ENCODE measurements at regions not wholly inside any gene's neighbourhood (a gene's known extent, or its start where the extent isn't known, plus 50 kb on each side); places are given as distances from the start of the nearest gene placed in this dataset.

DNA sequence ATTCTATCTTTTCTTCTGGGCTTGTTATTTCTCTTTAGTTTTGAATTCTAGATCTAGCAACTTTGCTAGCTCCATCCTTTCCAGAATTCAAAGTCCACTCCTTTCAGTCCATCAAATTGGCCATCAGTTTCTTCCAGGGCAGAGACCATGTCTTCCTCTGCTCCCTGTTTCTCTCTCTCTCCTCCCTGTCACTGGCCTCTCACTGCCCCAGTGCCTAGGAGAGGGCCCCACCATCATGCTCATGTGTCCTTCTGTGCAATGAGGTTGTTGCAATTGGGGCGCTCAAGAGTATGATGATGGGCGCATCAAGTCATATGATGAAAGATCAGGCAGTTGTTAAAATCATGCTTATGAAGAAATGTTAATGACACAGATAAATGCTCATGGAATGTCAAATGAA is 159.2 kb upstream of the HS6ST1 start:
- TF ChIP-seq POLR2A (IDR thresholded peaks at IDR 0.05): no peak
- TF ChIP-seq, protein P1, sequence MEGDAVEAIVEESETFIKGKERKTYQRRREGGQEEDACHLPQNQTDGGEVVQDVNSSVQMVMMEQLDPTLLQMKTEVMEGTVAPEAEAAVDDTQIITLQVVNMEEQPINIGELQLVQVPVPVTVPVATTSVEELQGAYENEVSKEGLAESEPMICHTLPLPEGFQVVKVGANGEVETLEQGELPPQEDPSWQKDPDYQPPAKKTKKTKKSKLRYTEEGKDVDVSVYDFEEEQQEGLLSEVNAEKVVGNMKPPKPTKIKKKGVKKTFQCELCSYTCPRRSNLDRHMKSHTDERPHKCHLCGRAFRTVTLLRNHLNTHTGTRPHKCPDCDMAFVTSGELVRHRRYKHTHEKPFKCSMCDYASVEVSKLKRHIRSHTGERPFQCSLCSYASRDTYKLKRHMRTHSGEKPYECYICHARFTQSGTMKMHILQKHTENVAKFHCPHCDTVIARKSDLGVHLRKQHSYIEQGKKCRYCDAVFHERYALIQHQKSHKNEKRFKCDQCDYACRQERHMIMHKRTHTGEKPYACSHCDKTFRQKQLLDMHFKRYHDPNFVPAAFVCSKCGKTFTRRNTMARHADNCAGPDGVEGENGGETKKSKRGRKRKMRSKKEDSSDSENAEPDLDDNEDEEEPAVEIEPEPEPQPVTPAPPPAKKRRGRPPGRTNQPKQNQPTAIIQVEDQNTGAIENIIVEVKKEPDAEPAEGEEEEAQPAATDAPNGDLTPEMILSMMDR (IDR thresholded peaks at IDR 0.05): no peak

Measured in testis (tissue), 2 donors.